Heart left ventricle (tissue), 16 donors: ENCODE measurements at regions not wholly inside any gene's neighbourhood (a gene's known extent, or its start where the extent isn't known, plus 50 kb on each side); places are given as distances from the start of the nearest gene placed in this dataset.

Experiments
- ATAC-seq, 4 donors: fragments of 200-7000 bp; cut with Tn5 transposase; one replicate each; pipeline ENCODE4 v1.9.1; 2020 to 2022; ENCODE audit warnings: moderate library complexity in 4 of 4, mild to moderate bottlenecking in 3 of 4, moderate number of reproducible peaks in 1 of 4
- DNase-seq, 5 donors: peaks; one replicate each; pipeline ENCODE4 v3.0.0-alpha.2; 2020
- H3K27ac ChIP-seq, 12 donors: fragments of 200-600 bp; sonication (generic) in 4 of 12; one replicate each; pipeline versions ENCODE4 v1.5.0 to v1.8.0; 2016 to 2022; ENCODE audit warnings: mild to moderate bottlenecking in 2 of 12
- H3K27me3 ChIP-seq, 9 donors: fragments of 200-600 bp; sonication (generic) in 2 of 9; one replicate each; pipeline versions ENCODE4 v1.5.1 to v1.8.0; 2016 to 2022; ENCODE audit warnings: mild to moderate bottlenecking in 3 of 9
- H3K36me3 ChIP-seq, 9 donors: fragments of 200-600 bp; sonication (generic) in 2 of 9; one replicate each; pipeline versions ENCODE4 v1.5.0 to v1.8.0; 2018 to 2022; ENCODE audit warnings: mild to moderate bottlenecking in 2 of 9
- H3K4me1 ChIP-seq, 12 donors: fragments of 200-600 bp; sonication (generic) in 4 of 12; one replicate each; pipeline versions ENCODE4 v1.5.0 to v1.8.0; 2016 to 2022; ENCODE audit warnings: mild to moderate bottlenecking in 3 of 12
- H3K4me3 ChIP-seq, 12 donors: fragments of 200-600 bp; sonication (generic) in 4 of 12; one replicate each; pipeline versions ENCODE4 v1.5.0 to v1.8.0; 2017 to 2022; ENCODE audit warnings: mild to moderate bottlenecking in 9 of 12, moderate library complexity in 4 of 12
- H3K9me3 ChIP-seq, 12 donors: fragments of 200-600 bp; sonication (generic) in 4 of 12; one replicate each; pipeline versions ENCODE4 v1.5.0 to v1.8.0; 2016 to 2022; ENCODE audit warnings: mild to moderate bottlenecking in 1 of 12
- POLR2A ChIP-seq, 2 donors: fragments of 450-650 bp; IDR thresholded peaks; one replicate each; pipeline ENCODE4 v1.6.1; 2017; ENCODE audit warnings: antibody characterized with exemption in 2 of 2, mild to moderate bottlenecking in 2 of 2, moderate library complexity in 2 of 2
- WGBS, 4 donors: extraction: QIAGEN DNeasy Blood & Tissue Kit in 2 of 4; methylation state at CpG; one replicate each; pipeline versions ENCODE4 v1.1.5 to v1.1.7; 2013 to 2018; 5-methylcytosine and 5-hydroxymethylcytosine counted together
- intact Hi-C, 10 donors: fragments of 100-400 bp; cut with DNase I; formaldehyde crosslinking; loops; one replicate each; pipeline versions ENCODE4 v1.11.1 to v1.14.2; 2022
- TF ChIP-seq, protein P1 (sequence below), 12 donors: fragments of 200-600 bp; sonication (generic) in 4 of 12; IDR thresholded peaks; one replicate each; pipeline versions ENCODE4 v1.5.0 to v1.8.0; 2018 to 2022; ENCODE audit warnings: antibody characterized with exemption in 12 of 12, mild to moderate bottlenecking in 5 of 12
- donor health status: ischemic (EF 13 %, LVEDD 7.1; RV severe dilation, severe dysfunction).
- donor health status: healthy with polysubstance abuse.
- donor health status: DM: no; HTN: yes; CAD: no.
- donor health status: DM: no; HTN: no; CAD: no.
- donor health status: ischemic (EF 25% LVEDD 6.9; RV normal size, moderate dysfunction).
- donor health status: ischemic (EF 25% LVEDD 5.7; RV mildly dilated, moderate dysfunction).
- donor health status: healthy.
- donor health status: DM: yes; HTN: yes; CAD: no.
- donor health status: ischemic (EF 35%, LVEDD 5.7; RV mildly dilated, moderate dysfunction).
- donor health status: nonischemic (EF 11% LVEDD 7.7; RV severe dilation, severe dysfunction).
- donor health status: DM: yes; HTN: yes; CAD: no.
- donor health status: PGD.
- donor health status: ischemic (EF 29% LVEDD 5.4; RV normal size, mild dysfunction).
- donor health status: nonischemic (EF 23%, LVEDD 6.1; RV moderate dilation, normal function).

DNA sequence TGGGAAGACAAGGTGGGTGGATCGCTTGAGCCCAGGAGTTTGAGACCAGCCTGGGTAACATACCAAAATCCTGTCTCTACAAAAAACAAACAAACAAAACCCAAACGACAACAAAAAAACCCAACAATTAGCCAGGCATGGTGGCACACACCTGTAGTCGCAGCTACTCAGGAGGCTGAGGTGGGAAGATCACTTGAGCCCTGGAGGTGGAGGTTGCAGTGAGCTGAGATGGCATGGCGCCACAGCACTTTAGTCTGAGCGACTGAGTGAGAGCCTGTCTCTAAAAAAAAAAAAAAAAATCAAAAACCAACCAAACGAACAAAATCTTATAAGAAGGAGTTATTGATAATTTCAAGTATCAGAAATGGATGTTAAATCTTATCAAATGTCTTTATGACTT lies 114.9 kb downstream of the CDH26 start:
- no peaks in the 10 kb centered on the region for H3K27me3 ChIP-seq
- intact Hi-C loops: no loop called here
- DNase-seq (no peak), ATAC-seq (no peak)
- no peak overlapping the region for H3K27ac ChIP-seq
- H3K4me1 ChIP-seq: peaks cover 0 to 4% (median 0%) of the 10 kb centered on the region in 12 donors
- peaks cover 0 to 8% (median 0%) of the 10 kb centered on the region in 12 donors for H3K9me3 ChIP-seq
- WGBS, 4 donors: 81 to 91% (median 83%) methylated on average over 6 of the region's 6 CpGs
- TF ChIP-seq, protein P1, sequence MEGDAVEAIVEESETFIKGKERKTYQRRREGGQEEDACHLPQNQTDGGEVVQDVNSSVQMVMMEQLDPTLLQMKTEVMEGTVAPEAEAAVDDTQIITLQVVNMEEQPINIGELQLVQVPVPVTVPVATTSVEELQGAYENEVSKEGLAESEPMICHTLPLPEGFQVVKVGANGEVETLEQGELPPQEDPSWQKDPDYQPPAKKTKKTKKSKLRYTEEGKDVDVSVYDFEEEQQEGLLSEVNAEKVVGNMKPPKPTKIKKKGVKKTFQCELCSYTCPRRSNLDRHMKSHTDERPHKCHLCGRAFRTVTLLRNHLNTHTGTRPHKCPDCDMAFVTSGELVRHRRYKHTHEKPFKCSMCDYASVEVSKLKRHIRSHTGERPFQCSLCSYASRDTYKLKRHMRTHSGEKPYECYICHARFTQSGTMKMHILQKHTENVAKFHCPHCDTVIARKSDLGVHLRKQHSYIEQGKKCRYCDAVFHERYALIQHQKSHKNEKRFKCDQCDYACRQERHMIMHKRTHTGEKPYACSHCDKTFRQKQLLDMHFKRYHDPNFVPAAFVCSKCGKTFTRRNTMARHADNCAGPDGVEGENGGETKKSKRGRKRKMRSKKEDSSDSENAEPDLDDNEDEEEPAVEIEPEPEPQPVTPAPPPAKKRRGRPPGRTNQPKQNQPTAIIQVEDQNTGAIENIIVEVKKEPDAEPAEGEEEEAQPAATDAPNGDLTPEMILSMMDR (IDR thresholded peaks at IDR 0.05): no peak
- no peak for TF ChIP-seq POLR2A (IDR thresholded peaks at IDR 0.05)
- H3K36me3 ChIP-seq: no peaks in the 10 kb centered on the region
- no peak overlapping the region for H3K4me3 ChIP-seq

DNA sequence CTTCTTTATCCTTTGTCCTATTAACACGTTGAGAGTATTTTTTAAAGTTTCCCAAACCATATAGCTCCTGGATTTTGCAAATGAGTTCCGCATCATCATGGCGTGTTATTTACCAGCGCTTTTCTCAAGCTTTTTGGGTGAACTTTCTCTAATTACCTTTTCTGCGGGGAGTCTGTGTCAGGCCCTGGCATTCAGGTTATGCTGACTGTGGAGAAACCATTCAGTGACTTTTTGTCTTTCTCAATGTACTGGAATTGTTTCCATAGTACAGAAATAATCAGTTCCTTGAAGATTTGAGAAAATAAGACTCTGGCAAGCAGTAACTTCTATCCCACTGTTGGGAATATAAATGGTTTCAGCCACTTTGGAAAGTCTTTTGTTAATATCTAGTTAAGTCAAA lies 115.3 kb downstream of the CDH26 start:
- ATAC-seq: no peak

DNA sequence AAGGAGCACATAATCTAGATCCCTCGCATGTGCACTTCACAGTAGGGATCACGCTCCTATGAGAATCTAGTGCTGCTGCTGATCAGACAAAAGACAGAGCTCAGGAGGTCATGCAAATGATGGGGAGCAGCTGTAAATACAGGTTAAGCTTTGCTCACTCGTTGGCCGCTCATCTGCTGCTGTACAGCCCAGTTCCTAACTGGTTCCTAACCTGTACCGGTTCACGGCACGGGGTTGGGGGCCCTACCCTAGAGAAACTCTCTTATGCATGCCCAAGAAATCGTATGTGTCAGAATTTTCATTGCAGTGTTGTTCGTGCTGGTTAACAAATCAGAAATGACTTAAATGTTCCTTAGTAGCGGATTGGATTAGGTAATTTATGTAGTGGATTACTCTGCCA lies 116.1 kb downstream of the CDH26 start:
- 86 to 91% (median 89%) methylated on average over 10 of the region's 10 CpGs for WGBS, 4 donors
- TF ChIP-seq POLR2A (IDR thresholded peaks at IDR 0.05): no peak
- TF ChIP-seq, protein P1 (IDR thresholded peaks at IDR 0.05): no peak

More for the DNA sequence above, 115.3 kb downstream of the CDH26 start:
- 73 to 92% (median 78%) methylated on average over 5 of the region's 5 CpGs for WGBS, 4 donors
- no peaks in the 10 kb centered on the region for H3K27me3 ChIP-seq
- no peak overlapping the region for H3K27ac ChIP-seq
- TF ChIP-seq, protein P1 (IDR thresholded peaks at IDR 0.05): no peak
- TF ChIP-seq POLR2A (IDR thresholded peaks at IDR 0.05): no peak
- no peak overlapping the region for H3K4me3 ChIP-seq
- H3K9me3 ChIP-seq: peaks cover 0 to 8% (median 0%) of the 10 kb centered on the region in 12 donors
- no peak for DNase-seq
- peaks cover 0 to 8% (median 0%) of the 10 kb centered on the region in 12 donors for H3K4me1 ChIP-seq
- intact Hi-C loops: no loop called here
- H3K36me3 ChIP-seq: no peaks in the 10 kb centered on the region

DNA sequence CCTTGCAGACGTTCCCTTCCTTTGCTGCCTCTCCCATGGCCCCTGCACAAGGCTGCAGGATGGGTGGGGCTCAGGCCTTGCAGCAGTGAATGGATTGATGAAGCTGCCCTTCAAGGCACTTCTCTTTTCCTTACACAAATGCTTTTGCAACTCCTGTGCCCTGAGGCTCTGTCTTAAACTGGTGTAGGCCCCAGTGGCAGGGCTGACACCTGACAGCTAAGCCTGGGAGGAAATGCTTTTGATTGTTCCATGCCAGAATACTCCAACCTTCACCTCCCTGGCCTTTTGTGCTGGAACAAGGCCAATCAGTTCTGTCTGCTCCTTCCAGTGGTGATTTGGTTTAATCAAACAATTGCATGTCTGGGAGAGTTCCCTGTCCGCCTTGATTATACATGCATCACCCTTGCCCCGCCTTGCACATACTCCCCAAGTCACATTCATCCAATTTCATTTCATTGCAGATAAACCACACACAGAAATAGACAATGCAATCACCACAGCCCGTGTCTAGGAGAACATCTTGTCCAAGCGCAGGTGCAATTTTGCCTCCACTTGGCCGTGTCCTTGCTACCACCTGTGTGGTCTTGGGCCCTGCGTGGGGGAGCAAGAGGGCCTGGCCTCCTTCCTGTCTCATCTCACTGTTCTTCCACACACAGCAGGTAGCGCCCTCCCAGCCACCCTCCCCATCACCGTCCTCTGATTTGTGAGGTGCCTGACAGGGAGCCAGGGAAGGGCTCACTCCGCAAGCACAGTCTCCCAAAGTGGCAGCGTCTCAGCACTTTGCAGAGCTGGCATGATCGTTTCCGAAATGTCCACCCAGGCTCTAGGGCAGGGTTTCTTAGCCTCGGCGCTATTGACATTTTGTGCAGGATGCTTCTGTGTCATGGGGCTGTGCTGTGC lies 120.4 kb downstream of the CDH26 start:
- Histone ChIP-seq H3K4me1 (peaks cover 0 to 15% (median 0%) of the 10 kb centered on the region in 12 donors), H3K27me3 (peaks cover 0 to 6% (median 0%) of the 10 kb centered on the region in 9 donors), H3K36me3 (no peaks in the 10 kb centered on the region), H3K27ac (no peak overlapping the region), H3K4me3 (no peak overlapping the region), H3K9me3 (no peaks in the 10 kb centered on the region)
- WGBS, 4 donors: 66 to 77% (median 67%) methylated on average over 15 of the region's 15 CpGs
- DNase-seq (no peak), ATAC-seq (peak in 3 of 4 donors; percentile 13 to 69 (median 24))
- TF ChIP-seq POLR2A (IDR thresholded peaks at IDR 0.05): no peak
- TF ChIP-seq, protein P1 (IDR thresholded peaks at IDR 0.05): no peak
- intact Hi-C loops: no loop called here

More for the DNA sequence above, 116.1 kb downstream of the CDH26 start:
- no peak for DNase-seq
- peaks cover 0 to 14% (median 0%) of the 10 kb centered on the region in 12 donors for H3K4me1 ChIP-seq
- no peaks in the 10 kb centered on the region for H3K36me3 ChIP-seq
- H3K9me3 ChIP-seq: peaks cover 0 to 8% (median 0%) of the 10 kb centered on the region in 12 donors
- ATAC-seq: no peak
- H3K27me3 ChIP-seq: no peaks in the 10 kb centered on the region
- H3K4me3 ChIP-seq: no peak overlapping the region
- H3K27ac ChIP-seq: no peak overlapping the region
- intact Hi-C loops: no loop called here
